ENCODE measurements at regions not wholly inside any gene's neighbourhood (a gene's known extent, or its start where the extent isn't known, plus 50 kb on each side); places are given as distances from the start of the nearest gene placed in this dataset.
A peak's percentile ranks its signal among the peaks of the same experiment; 100 is the strongest.
"Not testable (repeated sequence)": the region's sequence is repeated elsewhere in the genome, so short reads cannot be mapped to it uniquely, and the experiment has no call there.

- TF ChIP-seq CTCF (IDR thresholded peaks at IDR 0.05; ENCODE audit: insufficient read depth, low read length) = no peak
- no peak for DNase-seq (ENCODE audit: low read depth)
- H3K4me3 ChIP-seq (ENCODE audit: low read depth, low read length) = no peak overlapping the region
Observed at GRCh38 chrX:63581906-63582305, 203.1 kb downstream of the ARHGEF9 start.

- DNase-seq (ENCODE audit: low read depth) = no peak
- no peak for TF ChIP-seq CTCF (IDR thresholded peaks at IDR 0.05; ENCODE audit: insufficient read depth, low read length)
- H3K4me3 ChIP-seq (ENCODE audit: low read depth, low read length) = no peak overlapping the region
Observed at GRCh38 chrX:63581398-63581797, 203.6 kb downstream of the ARHGEF9 start.

- DNase-seq (ENCODE audit: low read depth) = no peak
- TF ChIP-seq CTCF (IDR thresholded peaks at IDR 0.05; ENCODE audit: insufficient read depth, low read length) = no peak
- H3K4me3 ChIP-seq (ENCODE audit: low read depth, low read length) = no peak overlapping the region
Observed at GRCh38 chrX:63576533-63576932, 208.5 kb downstream of the ARHGEF9 start.

GRCh38 chrX:63575700-63576099 lies 209.3 kb downstream of the ARHGEF9 start:
- DNase-seq (ENCODE audit: low read depth); H3K4me3 ChIP-seq (ENCODE audit: low read depth, low read length): not testable (repeated sequence)

GRCh38 chrX:63566856-63567255 lies 215.7 kb upstream of the SPIN4 start:
- DNase-seq (ENCODE audit: low read depth) = no peak
- no peak for TF ChIP-seq CTCF (IDR thresholded peaks at IDR 0.05; ENCODE audit: insufficient read depth, low read length)
- H3K4me3 ChIP-seq (ENCODE audit: low read depth, low read length) = no peak overlapping the region

GRCh38 chrX:63561425-63561824 lies 210.3 kb upstream of the SPIN4 start:
- DNase-seq (ENCODE audit: low read depth) = peak; percentile 3
- peak overlapping the region; percentile 78 for H3K4me3 ChIP-seq (ENCODE audit: low read depth, low read length)
- no peak for TF ChIP-seq CTCF (IDR thresholded peaks at IDR 0.05; ENCODE audit: insufficient read depth, low read length)

- peak; percentile 73 for DNase-seq (ENCODE audit: low read depth)
- no peak for TF ChIP-seq CTCF (IDR thresholded peaks at IDR 0.05; ENCODE audit: insufficient read depth, low read length)
- peak overlapping the region; percentile 78 for H3K4me3 ChIP-seq (ENCODE audit: low read depth, low read length)
Observed at GRCh38 chrX:63560601-63561218, 209.6 kb upstream of the SPIN4 start.
